OCI-LY1 (cell line): ENCODE measurements at regions not wholly inside any gene's neighbourhood (a gene's known extent, or its start where the extent isn't known, plus 50 kb on each side); places are given as distances from the start of the nearest gene placed in this dataset.

Experiments used
- H2AFZ ChIP-seq: fragments of 200-600 bp; sonication (generic), shearing (Covaris generic); 2 replicates; pipeline ENCODE4 v1.6.0; 2014; ENCODE audit warnings: antibody characterized with exemption, mild to moderate bottlenecking, low read length
- H3F3A ChIP-seq: fragments of 200-600 bp; sonication (generic), shearing (Covaris generic); 2 replicates; pipeline ENCODE4 v1.6.0; 2014; ENCODE audit warnings: mild to moderate bottlenecking, antibody characterized with exemption, low read length, moderate library complexity; ENCODE audit not compliant: insufficient read depth
- H3K27ac ChIP-seq: fragments of 200-600 bp; sonication (generic); 2 replicates; pipeline ENCODE4 v1.5.1; 2014; ENCODE audit warnings: low read length, mixed run types, mild to moderate bottlenecking, low read depth; ENCODE audit not compliant: poor library complexity, severe bottlenecking
- H3K27me3 ChIP-seq: fragments of 200-600 bp; sonication (generic); 2 replicates; pipeline ENCODE4 v1.6.0; 2014; ENCODE audit warnings: antibody characterized with exemption, mild to moderate bottlenecking, low read length, moderate library complexity; ENCODE audit not compliant: insufficient read depth
- H3K36me3 ChIP-seq: fragments of 200-600 bp; sonication (generic); 2 replicates; pipeline ENCODE4 v1.6.1; 2014; ENCODE audit warnings: mild to moderate bottlenecking, antibody characterized with exemption, low read length, moderate library complexity, mixed read lengths; ENCODE audit not compliant: insufficient read depth
- H3K4me1 ChIP-seq: fragments of 200-600 bp; sonication (generic); 2 replicates; pipeline ENCODE4 v1.5.1; 2014; ENCODE audit warnings: mild to moderate bottlenecking, low read length, moderate library complexity; ENCODE audit not compliant: insufficient read depth, severe bottlenecking
- H3K4me2 ChIP-seq: fragments of 200-600 bp; sonication (generic), shearing (Covaris generic); 2 replicates; pipeline ENCODE4 v1.6.1; 2014; ENCODE audit warnings: low read length
- H3K4me3 ChIP-seq: fragments of 200-600 bp; sonication (generic); 2 replicates; pipeline ENCODE4 v1.5.1; 2014; ENCODE audit warnings: low read length, low read depth, mild to moderate bottlenecking, mixed read lengths; ENCODE audit not compliant: poor library complexity, severe bottlenecking
- H3K79me2 ChIP-seq: fragments of 200-600 bp; shearing (Covaris generic); 2 replicates; pipeline ENCODE4 v1.6.1; 2016; ENCODE audit warnings: mixed run types, low read length, mixed read lengths; ENCODE audit not compliant: insufficient read depth
- H3K9ac ChIP-seq: fragments of 200-600 bp; sonication (generic), shearing (Covaris generic); 2 replicates; pipeline ENCODE4 v1.6.1; 2014; ENCODE audit warnings: mild to moderate bottlenecking, low read length, mixed read lengths
- H3K9me2 ChIP-seq: fragments of 200-600 bp; sonication (generic), shearing (Covaris generic); 2 replicates; pipeline ENCODE4 v1.6.1; 2014; ENCODE audit warnings: low read depth, mild to moderate bottlenecking, low read length, mixed read lengths
- H3K9me3 ChIP-seq: fragments of 200-600 bp; shearing (Covaris generic); 2 replicates; pipeline ENCODE4 v1.6.1; 2014; ENCODE audit warnings: low read length, mixed read lengths
- H4K20me1 ChIP-seq: fragments of 200-600 bp; sonication (generic), shearing (Covaris generic); 2 replicates; pipeline ENCODE4 v1.6.0; 2016; ENCODE audit warnings: mild to moderate bottlenecking, low read length; ENCODE audit not compliant: insufficient read depth
- EZH2 ChIP-seq: fragments of 200-600 bp; sonication (generic), shearing (Covaris generic); IDR thresholded peaks from 2 replicates; pipeline ENCODE4 v1.8.0; 2017; ENCODE audit warnings: borderline replicate concordance, mixed run types, mild to moderate bottlenecking, antibody characterized with exemption, low read length, moderate library complexity, mixed read lengths
- TF ChIP-seq, protein P1 (sequence below): fragments of 200-600 bp; sonication (generic), shearing (Covaris generic); IDR thresholded peaks from 2 replicates; pipeline ENCODE4 v1.5.1; 2017; ENCODE audit warnings: mild to moderate bottlenecking, antibody characterized with exemption, low read length, moderate library complexity, mixed read lengths

DNA sequence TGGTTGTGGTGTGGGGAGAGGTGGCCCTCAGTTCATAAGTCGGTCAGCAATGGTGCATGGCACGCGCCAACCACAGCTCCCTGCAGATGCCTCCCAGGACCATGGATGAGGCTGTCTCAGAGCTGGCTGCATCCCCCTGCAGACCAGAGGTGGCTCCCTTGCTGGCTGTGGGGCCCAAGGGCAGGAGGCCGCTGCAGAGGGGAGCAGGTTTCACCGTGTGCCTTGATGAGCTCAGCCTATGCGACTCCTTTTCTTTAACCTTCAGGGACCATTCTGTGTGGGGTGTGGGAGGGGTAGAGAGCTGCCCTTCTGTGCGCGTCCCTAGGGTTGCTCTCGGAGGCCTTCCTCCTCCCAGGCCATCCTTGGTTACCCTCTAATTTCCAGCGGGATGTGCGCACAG lies 152.4 kb downstream of the ACTR3B start:
- no peaks in the 10 kb centered on the region for H3K9me3 ChIP-seq
- no peaks in the 10 kb centered on the region for H3K36me3 ChIP-seq
- H3K4me2 ChIP-seq: no peak overlapping the region

DNA sequence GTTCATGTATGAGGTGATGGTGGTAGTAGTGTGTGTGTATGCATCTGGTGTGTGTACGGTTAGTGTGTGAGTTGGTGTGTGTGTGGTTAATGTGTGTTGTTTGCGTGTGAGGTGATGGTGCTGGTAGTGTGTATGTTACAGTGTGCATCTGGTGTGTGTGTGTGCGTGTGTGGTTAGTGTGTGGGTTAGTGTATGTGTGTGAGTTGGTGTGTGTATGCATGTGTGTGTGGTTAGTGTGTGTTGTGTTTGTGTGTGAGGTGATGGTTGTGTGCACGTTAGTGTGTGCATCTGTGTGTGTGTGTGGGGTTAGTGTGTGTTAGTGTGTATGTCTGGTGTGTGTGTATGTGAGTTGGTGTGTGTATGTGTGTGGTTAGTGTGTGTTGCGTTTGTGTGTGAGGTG lies 153.0 kb downstream of the ACTR3B start:
- Histone ChIP-seq H3F3A (no peaks in the 10 kb centered on the region), H3K4me2 (no peak overlapping the region), H3K27ac (no peak overlapping the region), H3K9me3 (no peaks in the 10 kb centered on the region), H2AFZ (no peak overlapping the region), H3K27me3 (no peaks in the 10 kb centered on the region), H3K9me2 (no peaks in the 10 kb centered on the region), H3K4me3 (no peak overlapping the region), H3K4me1 (no peaks in the 10 kb centered on the region), H3K79me2 (no peaks in the 10 kb centered on the region), H3K9ac (no peak overlapping the region), H3K36me3 (no peaks in the 10 kb centered on the region), H4K20me1 (no peaks in the 10 kb centered on the region)
- TF ChIP-seq, protein P1, sequence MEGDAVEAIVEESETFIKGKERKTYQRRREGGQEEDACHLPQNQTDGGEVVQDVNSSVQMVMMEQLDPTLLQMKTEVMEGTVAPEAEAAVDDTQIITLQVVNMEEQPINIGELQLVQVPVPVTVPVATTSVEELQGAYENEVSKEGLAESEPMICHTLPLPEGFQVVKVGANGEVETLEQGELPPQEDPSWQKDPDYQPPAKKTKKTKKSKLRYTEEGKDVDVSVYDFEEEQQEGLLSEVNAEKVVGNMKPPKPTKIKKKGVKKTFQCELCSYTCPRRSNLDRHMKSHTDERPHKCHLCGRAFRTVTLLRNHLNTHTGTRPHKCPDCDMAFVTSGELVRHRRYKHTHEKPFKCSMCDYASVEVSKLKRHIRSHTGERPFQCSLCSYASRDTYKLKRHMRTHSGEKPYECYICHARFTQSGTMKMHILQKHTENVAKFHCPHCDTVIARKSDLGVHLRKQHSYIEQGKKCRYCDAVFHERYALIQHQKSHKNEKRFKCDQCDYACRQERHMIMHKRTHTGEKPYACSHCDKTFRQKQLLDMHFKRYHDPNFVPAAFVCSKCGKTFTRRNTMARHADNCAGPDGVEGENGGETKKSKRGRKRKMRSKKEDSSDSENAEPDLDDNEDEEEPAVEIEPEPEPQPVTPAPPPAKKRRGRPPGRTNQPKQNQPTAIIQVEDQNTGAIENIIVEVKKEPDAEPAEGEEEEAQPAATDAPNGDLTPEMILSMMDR: no peak
- TF ChIP-seq EZH2: no peak

More for the DNA sequence above, 152.4 kb downstream of the ACTR3B start:
- no peaks in the 10 kb centered on the region for H3K4me1 ChIP-seq
- H3K9ac ChIP-seq: no peak overlapping the region
- H3K9me2 ChIP-seq: no peaks in the 10 kb centered on the region
- H3K27ac ChIP-seq: no peak overlapping the region
- no peak for TF ChIP-seq EZH2
- TF ChIP-seq, protein P1: no peak
- H3K4me3 ChIP-seq: no peak overlapping the region
- H2AFZ ChIP-seq: no peak overlapping the region
- no peaks in the 10 kb centered on the region for H4K20me1 ChIP-seq
- no peaks in the 10 kb centered on the region for H3K79me2 ChIP-seq
- H3K27me3 ChIP-seq: no peaks in the 10 kb centered on the region
- no peaks in the 10 kb centered on the region for H3F3A ChIP-seq

DNA sequence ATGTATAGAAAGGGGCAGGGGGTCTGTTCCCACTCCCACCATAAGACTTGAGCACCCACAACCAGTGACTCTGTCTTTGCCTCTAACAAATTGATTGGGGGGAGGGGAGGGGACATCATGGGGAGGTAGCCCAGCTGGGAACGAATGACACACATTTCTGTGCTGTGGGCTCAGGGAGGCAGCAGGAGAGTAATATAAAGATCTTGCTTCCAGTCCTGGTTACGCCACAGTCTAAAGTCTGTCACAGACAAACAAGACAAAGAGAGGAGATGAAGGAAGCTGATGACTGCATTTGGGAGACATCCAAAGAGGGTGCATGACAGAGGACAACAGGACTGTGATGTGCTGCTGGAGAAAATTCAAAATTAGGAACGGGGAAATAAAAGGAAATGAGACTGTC lies 153.9 kb downstream of the ACTR3B start:
- H3K27ac ChIP-seq: no peak overlapping the region
- H3K4me3 ChIP-seq: no peak overlapping the region
- H4K20me1 ChIP-seq: no peaks in the 10 kb centered on the region
- H3K79me2 ChIP-seq: no peaks in the 10 kb centered on the region
- no peaks in the 10 kb centered on the region for H3K36me3 ChIP-seq
- H3F3A ChIP-seq: no peaks in the 10 kb centered on the region
- no peak overlapping the region for H3K4me2 ChIP-seq
- no peaks in the 10 kb centered on the region for H3K9me3 ChIP-seq
- H3K9ac ChIP-seq: no peak overlapping the region
- H3K9me2 ChIP-seq: no peaks in the 10 kb centered on the region
- H2AFZ ChIP-seq: no peak overlapping the region
- TF ChIP-seq, protein P1: no peak
- no peak for TF ChIP-seq EZH2
- no peaks in the 10 kb centered on the region for H3K4me1 ChIP-seq
- H3K27me3 ChIP-seq: no peaks in the 10 kb centered on the region
